Caco-2 (cell line): ENCODE measurements at regions not wholly inside any gene's neighbourhood (a gene's known extent, or its start where the extent isn't known, plus 50 kb on each side); places are given as distances from the start of the nearest gene placed in this dataset.

Experiments
- BruUV-seq: library from RNA; stranded (reverse); fragments of 400-500 nt; replicated peaks from 2 replicates; lab custom pipeline; 2021; lab: Mats Ljungman, UMichigan
- CTCF ChIA-PET: fragments of 300-600 bp; sonication (Branson Sonifier 250); formaldehyde crosslinking; loops from one replicate; lab custom pipeline; 2022; ENCODE audit warnings: antibody characterized with exemption; lab: Charles Lee
- POLR2A ChIA-PET: fragments of 300-600 bp; sonication (Branson Sonifier 250); formaldehyde crosslinking; loops from one replicate; lab custom pipeline; 2022; ENCODE audit warnings: antibody characterized with exemption; lab: Charles Lee
- DNase-seq, 2 experiments: peaks; one replicate each; pipeline versions ENCODE4 v3.0.0 to v3.0.0-alpha.2; 2020 to 2022
- H3K27me3 ChIP-seq: replicated peaks from 2 replicates; pipeline ENCODE4 v1.6.0; 2011; ENCODE audit warnings: low read length; ENCODE audit not compliant: control insufficient read depth, insufficient read depth
- H3K36me3 ChIP-seq: 2 replicates; pipeline ENCODE4 v1.5.1; 2011; ENCODE audit warnings: low read length; ENCODE audit not compliant: control insufficient read depth, insufficient read depth
- H3K4me1 ChIP-seq: fragments of 250-450 bp; sonication (Bioruptor Pico); 2 replicates; pipeline ENCODE4 v1.5.1; 2020; ENCODE audit warnings: mild to moderate bottlenecking
- H3K4me3 ChIP-seq: 2 replicates; pipeline ENCODE4 v1.5.1; 2011; ENCODE audit warnings: low read depth, mild to moderate bottlenecking, control low read depth, low read length
- H3K9me3 ChIP-seq: fragments of 250-450 bp; sonication (Bioruptor Pico); 2 replicates; pipeline ENCODE4 v1.5.1; 2020; ENCODE audit warnings: mild to moderate bottlenecking, moderate library complexity
- H3K27ac Mint-ChIP-seq: one replicate; pipeline ENCODE4 v1.8.0; 2022; ENCODE audit warnings: mixed read lengths; ENCODE audit not compliant: unreplicated experiment
- H3K27me3 Mint-ChIP-seq: one replicate; pipeline ENCODE4 v1.8.0; 2022; ENCODE audit warnings: mixed read lengths; ENCODE audit not compliant: insufficient read depth, unreplicated experiment
- H3K36me3 Mint-ChIP-seq: one replicate; pipeline ENCODE4 v1.8.0; 2022; ENCODE audit warnings: mild to moderate bottlenecking, mixed read lengths; ENCODE audit not compliant: insufficient read depth, unreplicated experiment
- H3K4me1 Mint-ChIP-seq: one replicate; pipeline ENCODE4 v1.8.0; 2022; ENCODE audit warnings: low read depth, mixed read lengths; ENCODE audit not compliant: unreplicated experiment
- H3K4me3 Mint-ChIP-seq: one replicate; pipeline ENCODE4 v1.8.0; 2022; ENCODE audit warnings: mild to moderate bottlenecking, moderate library complexity, mixed read lengths; ENCODE audit not compliant: unreplicated experiment
- H3K9me3 Mint-ChIP-seq: one replicate; pipeline ENCODE4 v1.8.0; 2022; ENCODE audit warnings: mixed read lengths; ENCODE audit not compliant: unreplicated experiment
- intact Hi-C: fragments of 100-400 bp; cut with micrococcal nuclease; formaldehyde crosslinking; loops from one replicate; pipeline ENCODE4 v1.10.0; 2022; ENCODE audit not compliant: unreplicated experiment
- TF ChIP-seq, protein P1 (sequence below), 2 experiments: fragments of 200-600 bp in 1 of 2; IDR thresholded peaks; 1 replicate in 1 of 2; 2 replicates in 1 of 2; pipeline versions ENCODE4 v1.5.1 to v1.8.0; 2011 to 2022; ENCODE audit warnings: antibody characterized with exemption in 1 of 2, control low read depth in 1 of 2, inconsistent platforms in 1 of 2, low read depth in 1 of 2, low read length in 1 of 2, mild to moderate bottlenecking in 1 of 2, moderate library complexity in 1 of 2; ENCODE audit not compliant: insufficient read depth in 1 of 2, severe bottlenecking in 1 of 2, unreplicated experiment in 1 of 2

DNA sequence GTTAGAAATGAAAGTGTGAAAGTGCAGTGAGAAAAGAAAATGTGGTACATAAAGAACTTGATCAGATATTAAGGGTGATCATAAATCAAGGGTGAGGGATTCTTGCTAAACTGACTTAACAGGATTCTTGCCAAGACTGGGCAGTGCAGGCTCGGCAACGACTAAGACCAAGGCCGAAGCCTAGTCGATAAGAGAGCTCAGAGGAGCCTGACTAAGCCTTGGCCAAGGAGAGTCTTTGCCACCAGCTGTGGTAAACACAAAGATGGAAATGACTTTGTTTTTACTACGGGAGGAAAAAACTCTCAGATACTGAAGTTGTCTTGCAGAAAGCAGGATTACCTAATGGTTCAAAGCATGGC lies 196.6 kb downstream of the LY86 start:
- intact Hi-C loops, result no loop called here
- CTCF ChIA-PET, result no interaction called here
- H3K4me3 Mint-ChIP-seq, result no peak overlapping the region
- Histone ChIP-seq H3K36me3 (no peaks in the 10 kb centered on the region), H3K27me3 (no peaks in the 10 kb centered on the region), H3K4me3 (no peak overlapping the region), H3K4me1 (no peaks in the 10 kb centered on the region), H3K9me3 (no peaks in the 10 kb centered on the region)
- no peaks in the 10 kb centered on the region for H3K4me1 Mint-ChIP-seq
- H3K9me3 Mint-ChIP-seq, result no peaks in the 10 kb centered on the region
- no TSS peak for BruUV-seq
- no peak overlapping the region for H3K27ac Mint-ChIP-seq
- POLR2A ChIA-PET, result no interaction called here
- TF ChIP-seq, protein P1, sequence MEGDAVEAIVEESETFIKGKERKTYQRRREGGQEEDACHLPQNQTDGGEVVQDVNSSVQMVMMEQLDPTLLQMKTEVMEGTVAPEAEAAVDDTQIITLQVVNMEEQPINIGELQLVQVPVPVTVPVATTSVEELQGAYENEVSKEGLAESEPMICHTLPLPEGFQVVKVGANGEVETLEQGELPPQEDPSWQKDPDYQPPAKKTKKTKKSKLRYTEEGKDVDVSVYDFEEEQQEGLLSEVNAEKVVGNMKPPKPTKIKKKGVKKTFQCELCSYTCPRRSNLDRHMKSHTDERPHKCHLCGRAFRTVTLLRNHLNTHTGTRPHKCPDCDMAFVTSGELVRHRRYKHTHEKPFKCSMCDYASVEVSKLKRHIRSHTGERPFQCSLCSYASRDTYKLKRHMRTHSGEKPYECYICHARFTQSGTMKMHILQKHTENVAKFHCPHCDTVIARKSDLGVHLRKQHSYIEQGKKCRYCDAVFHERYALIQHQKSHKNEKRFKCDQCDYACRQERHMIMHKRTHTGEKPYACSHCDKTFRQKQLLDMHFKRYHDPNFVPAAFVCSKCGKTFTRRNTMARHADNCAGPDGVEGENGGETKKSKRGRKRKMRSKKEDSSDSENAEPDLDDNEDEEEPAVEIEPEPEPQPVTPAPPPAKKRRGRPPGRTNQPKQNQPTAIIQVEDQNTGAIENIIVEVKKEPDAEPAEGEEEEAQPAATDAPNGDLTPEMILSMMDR (IDR thresholded peaks at IDR 0.05; ENCODE audit: insufficient read depth in 1 of 2, low read depth in 1 of 2, low read length in 1 of 2, severe bottlenecking in 1 of 2, unreplicated experiment in 1 of 2), result no peak
- peaks cover 2% of the 10 kb centered on the region for H3K27me3 Mint-ChIP-seq
- no peaks in the 10 kb centered on the region for H3K36me3 Mint-ChIP-seq
- no peak for DNase-seq

DNA sequence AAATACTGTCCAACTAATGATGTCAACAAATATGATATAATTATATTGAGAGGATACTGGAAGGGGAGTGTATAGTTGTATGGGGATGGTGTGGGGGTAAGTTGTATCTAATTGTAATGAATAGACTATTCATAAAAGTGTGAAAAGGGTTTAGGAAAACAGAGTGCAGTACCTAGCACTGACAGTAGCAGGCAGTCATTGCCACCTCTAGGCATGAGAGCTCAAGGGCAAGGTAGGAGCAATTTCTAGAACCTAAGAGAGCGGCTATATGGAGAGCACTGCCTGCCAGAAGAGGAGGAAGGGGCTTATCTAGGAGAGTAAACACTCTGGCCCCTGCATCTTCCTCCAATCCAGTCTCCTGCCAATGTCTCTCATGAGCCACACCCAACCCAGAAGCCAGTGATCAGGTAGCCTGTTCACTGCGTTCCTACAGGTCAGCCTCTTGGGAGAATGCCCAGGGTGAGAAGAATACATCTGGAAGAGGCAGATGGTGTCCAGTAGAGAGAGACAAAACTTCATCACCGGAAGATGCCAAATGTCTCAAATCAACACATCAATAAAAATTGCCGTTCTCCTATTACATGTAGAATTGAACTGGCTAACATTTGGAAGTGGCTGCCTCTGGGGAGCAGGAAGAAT lies 200.0 kb downstream of the LY86 start:
- H3K9me3 Mint-ChIP-seq, result no peaks in the 10 kb centered on the region
- peak in 1 of 2 experiments; percentile 4 for DNase-seq
- POLR2A ChIA-PET, result no interaction called here

DNA sequence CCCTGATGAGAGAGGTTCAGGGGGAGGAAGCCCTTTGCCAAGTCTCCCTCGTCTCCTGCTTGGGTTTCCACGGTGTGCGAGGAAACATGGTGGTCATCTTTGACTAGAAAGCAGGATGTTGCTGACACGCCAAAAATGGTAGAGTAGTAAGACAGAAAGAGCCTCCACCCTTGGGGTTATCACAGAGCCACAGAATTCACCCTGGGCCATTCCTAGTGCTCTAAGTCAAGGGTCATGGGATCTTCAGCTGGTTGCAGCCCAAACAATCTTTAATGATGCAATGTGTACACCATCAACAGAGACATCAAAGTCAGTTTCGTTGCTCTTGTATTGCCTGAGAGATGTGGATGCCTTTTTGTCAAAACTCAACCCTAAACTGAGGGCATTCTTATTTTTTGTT lies 201.9 kb downstream of the LY86 start:
- intact Hi-C loops, result no loop called here
- H3K27me3 Mint-ChIP-seq, result no peaks in the 10 kb centered on the region
- DNase-seq, result no peak
- Histone ChIP-seq H3K27me3 (no peaks in the 10 kb centered on the region), H3K4me3 (no peak overlapping the region), H3K4me1 (no peaks in the 10 kb centered on the region), H3K9me3 (no peaks in the 10 kb centered on the region), H3K36me3 (no peaks in the 10 kb centered on the region)
- no peaks in the 10 kb centered on the region for H3K36me3 Mint-ChIP-seq
- CTCF ChIA-PET, result no interaction called here
- H3K27ac Mint-ChIP-seq, result no peak overlapping the region
- no peaks in the 10 kb centered on the region for H3K4me1 Mint-ChIP-seq
- TF ChIP-seq, protein P1 (IDR thresholded peaks at IDR 0.05; ENCODE audit: insufficient read depth in 1 of 2, low read depth in 1 of 2, low read length in 1 of 2, severe bottlenecking in 1 of 2, unreplicated experiment in 1 of 2), result no peak
- no peaks in the 10 kb centered on the region for H3K9me3 Mint-ChIP-seq
- POLR2A ChIA-PET, result no interaction called here
- no peak overlapping the region for H3K4me3 Mint-ChIP-seq
- no TSS peak for BruUV-seq

More for the DNA sequence above, 200.0 kb downstream of the LY86 start:
- TF ChIP-seq, protein P1 (IDR thresholded peaks at IDR 0.05; ENCODE audit: insufficient read depth in 1 of 2, low read depth in 1 of 2, low read length in 1 of 2, severe bottlenecking in 1 of 2, unreplicated experiment in 1 of 2), result peak; percentile 35 to 48
- Mint-ChIP-seq H3K36me3 (no peaks in the 10 kb centered on the region), H3K27ac (no peak overlapping the region), H3K4me1 (no peaks in the 10 kb centered on the region), H3K27me3 (no peaks in the 10 kb centered on the region), H3K4me3 (no peak overlapping the region)
- Histone ChIP-seq H3K9me3 (no peaks in the 10 kb centered on the region), H3K4me3 (no peak overlapping the region), H3K36me3 (no peaks in the 10 kb centered on the region), H3K27me3 (no peaks in the 10 kb centered on the region), H3K4me1 (no peaks in the 10 kb centered on the region)
- BruUV-seq, result no TSS peak
- CTCF ChIA-PET, result interaction anchor here (0.6 kb wide), 2 partner anchors 151 to 430 kb away, joined by 5 to 6 read pairs; no protein-coding TSS in a partner anchor
- intact Hi-C loops, result no loop called here
